HG03521 (cell line): ENCODE measurements at regions not wholly inside any gene's neighbourhood (a gene's known extent, or its start where the extent isn't known, plus 50 kb on each side); places are given as distances from the start of the nearest gene placed in this dataset.
"Not testable (repeated sequence)": the region's sequence is repeated elsewhere in the genome, so short reads cannot be mapped to it uniquely, and the experiment has no call there.

Experiments
- ATAC-seq: cut with Tn5 transposase; IDR thresholded peaks from one replicate; pipeline ENCODE4 v1.9.1; 2021; ENCODE audit warnings: mild to moderate bottlenecking, moderate library complexity; ENCODE audit not compliant: unreplicated experiment

DNA sequence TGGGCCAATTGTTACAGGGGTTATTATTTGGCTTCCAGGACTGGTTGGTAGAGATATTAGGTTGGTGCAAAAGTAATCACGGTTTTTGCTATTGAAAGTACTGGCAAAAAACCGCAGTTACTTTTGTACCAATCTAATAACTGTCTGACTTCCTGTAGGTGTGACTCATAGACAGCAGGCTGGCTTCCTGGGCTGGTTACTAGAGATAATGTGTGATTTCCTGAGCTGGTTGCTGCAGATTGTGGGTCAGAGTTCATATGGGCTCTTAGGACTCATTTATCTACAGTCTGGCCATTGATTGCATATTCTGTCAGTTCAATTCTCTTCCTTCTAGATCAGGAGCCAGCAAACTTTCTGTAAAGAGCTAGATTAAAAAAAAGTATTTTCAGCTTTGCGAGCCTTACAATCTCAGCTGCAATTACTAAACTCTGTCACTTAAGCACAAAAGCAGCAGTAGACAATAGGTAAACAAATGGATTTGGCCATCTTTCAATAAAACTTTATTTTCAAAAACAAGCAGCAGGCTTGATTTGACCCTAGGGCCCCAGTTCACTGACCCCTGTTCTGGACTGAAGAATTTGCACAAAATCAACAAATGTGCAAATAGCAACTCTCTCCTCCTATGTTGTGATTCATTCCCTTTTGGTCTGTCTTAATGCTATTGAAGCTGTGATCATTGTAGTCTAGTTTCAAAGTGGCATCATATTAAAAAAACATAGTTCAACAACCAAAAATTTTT, 50.8 kb upstream of the BOD1L1 start:
- ATAC-seq, result no peak

DNA sequence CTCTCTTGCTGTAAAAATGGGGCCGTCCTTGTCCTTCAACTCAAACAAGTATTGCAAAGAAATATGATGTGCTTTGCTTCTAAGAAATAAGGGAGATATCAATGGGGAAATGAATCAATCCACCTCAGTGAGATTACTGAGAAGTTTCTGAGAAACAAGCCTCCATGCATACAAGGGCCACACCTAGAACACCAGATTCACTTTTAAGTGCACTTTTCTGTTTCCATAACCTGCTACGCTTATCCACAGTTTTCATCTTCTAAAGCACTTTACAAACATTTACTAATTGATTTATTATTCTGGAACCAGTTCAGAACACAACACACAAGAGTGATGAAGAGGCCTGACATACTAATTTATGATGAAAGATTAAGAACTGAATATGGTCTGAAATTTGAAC, 54.0 kb upstream of the BOD1L1 start:
- no peak for ATAC-seq

DNA sequence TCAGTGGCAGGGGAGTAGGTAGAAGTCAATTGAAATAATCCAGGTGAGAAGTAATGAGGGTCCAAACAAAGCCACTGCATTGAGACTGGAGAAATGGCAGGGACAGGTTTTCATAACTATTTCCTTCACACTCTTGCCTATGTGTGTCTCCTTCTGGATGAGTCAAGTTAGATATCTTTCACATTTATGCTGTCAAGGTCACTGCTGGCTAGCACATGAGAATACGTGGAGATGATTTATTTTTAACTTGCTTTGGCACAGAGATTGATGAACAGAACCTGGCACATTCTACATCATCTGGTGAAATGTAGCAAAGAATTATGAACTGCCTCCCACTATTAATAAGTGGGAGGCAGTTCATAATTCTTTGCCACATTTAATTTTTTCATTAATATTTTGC, 66.7 kb upstream of the BOD1L1 start:
- ATAC-seq, result no peak

DNA sequence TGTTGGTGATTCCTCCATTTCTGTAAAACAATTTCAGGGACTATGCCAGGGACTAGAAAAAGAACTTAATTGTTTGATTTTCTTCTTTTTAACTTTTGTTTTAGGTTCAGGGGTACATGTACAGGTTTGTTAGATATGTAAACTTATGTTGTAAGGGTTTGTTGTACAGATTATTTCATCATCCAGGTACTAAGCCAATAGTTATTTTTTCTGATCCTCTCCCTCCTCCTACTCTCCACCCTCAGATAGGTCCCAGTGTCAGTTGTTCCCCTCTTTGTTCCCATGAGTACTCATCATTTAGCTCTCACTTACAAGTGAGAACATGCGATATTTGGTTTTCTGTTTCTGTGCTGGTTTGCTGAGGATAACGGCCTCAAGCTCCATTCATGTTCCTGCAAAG, 70.8 kb upstream of the BOD1L1 start:
- ATAC-seq, result no peak

DNA sequence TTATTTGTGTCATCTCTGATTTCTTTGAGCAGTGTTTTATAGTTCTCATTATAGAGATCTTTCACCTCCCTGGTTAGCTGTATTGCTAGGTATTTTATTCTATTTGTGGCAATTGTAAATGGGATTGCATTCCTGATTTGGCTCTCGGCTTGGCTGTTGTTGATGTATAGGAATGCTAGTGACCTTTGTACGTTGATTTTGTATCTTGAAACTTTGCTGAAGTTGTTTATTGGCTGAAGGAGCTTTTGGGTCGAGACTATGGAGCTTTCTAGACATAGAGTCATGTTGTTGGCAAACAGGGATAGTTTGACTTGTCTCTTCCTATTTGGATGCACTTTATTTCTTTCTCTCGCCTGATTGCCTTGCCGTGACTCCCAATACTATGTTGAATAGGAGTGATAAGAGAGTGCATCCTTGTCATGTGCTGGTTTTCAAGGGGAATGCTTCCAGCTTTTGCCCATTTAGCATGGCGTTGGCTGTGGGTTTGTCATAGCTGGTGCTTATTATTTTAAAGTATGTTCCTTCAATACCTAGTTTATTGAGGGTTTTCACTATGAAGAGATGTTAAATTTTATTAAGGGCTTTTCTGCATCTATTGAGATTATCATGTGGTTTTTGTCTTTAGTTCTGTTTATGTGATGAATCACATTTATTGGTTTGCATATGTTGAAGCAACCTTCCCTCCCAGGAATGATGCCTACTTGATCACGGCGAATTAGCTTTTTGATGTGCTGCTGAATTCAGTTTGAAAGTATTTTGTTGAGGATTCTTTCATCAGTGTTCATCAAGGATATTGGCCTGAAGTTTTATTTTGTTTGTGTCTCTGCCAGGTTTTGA, 72.7 kb upstream of the BOD1L1 start:
- ATAC-seq, result no peak

DNA sequence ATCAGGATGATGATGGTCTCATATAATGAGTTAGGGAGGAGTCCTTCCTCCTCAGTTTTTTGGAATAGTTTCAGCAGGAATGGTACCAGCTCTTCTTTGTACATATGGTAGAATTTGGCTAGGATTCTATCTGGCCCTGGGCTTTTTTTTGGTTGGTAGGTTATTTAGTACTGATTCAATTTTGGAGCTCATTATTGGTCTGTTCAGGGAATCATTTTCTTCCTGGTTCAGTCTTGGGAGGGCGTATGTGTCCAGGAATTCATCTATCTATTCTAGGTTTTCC, 73.3 kb upstream of the BOD1L1 start:
- not testable (repeated sequence) for ATAC-seq

DNA sequence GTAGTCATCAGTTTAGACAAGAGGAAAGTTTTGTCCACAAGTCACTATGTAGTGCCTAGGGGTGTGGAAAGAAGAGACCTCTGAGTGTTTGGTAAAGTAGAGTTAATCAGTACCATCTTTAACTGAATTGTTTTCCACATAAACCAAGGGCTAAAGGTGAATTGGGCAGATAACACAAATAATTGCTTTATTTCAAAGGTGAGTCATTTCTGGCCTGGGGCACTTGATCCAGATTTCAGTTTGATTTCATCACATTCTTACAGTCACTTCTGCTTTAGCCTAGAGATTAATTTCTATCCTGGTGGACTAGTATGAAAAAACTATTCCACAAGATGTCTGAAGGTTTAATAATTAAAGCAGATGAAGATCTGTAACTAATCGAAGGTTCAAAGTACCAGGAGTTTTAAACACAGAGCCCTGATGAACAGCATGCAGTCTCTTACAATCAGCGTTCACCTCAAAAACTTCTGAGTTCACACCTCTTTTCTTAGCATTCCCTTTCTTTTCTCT, 74.5 kb upstream of the BOD1L1 start:
- ATAC-seq, result no peak

DNA sequence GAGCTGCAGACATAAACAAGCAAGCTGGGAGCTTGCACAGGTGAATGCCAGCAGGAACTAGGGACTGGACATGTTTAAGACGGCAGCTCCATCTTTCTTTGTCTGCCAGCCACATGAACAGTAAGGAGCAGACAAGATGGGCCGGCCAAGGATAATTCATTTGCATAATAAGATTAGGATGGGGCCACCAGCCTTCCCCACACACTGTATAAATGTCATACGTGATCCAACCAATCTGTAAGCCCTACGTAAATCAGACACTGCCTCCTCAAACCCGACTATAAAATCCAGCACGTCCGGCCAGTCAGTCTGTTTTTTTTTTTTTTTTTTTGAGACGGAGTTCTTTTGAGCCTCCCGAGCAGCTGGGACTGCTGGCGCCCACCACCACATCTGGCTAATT, 75.6 kb upstream of the BOD1L1 start:
- no peak for ATAC-seq

DNA sequence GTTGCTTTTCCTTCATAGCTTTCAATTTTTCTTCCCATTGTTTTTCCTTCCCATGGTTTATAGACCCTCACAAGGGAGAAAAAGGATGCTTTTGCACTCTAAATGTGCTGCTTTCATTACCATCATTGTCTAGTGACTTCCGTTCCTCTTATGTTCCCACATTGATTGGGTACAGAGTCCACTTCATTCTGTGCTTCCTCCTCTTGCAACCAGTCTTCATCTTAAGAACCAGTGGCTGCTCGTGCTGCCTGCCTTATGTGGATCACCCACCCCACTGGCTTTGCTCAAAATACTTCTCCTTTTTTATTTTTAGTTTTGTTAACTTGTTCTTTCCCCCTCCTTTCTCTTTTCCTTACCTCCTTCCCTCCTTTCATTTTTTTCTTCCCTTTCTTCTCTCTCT, 76.5 kb upstream of the BOD1L1 start:
- no peak for ATAC-seq

DNA sequence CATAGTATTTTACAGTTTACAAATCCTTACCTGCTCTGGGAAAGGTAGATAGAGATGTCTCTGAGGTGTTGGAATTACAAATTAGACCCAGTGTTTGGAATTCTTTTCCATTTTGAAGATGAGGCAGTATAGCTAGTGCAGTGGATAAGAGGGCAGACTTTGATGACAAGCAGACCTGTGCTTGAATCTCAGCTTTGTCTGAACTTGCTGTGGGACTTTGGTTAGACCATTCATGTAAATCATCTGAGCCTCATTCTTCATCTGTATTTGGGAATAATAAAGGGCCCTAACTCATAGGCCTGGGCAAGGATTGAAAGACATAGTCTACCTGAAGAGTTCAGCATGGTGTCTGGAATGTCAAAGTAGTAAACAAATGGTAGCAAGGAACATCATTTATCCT, 77.2 kb upstream of the BOD1L1 start:
- no peak for ATAC-seq

DNA sequence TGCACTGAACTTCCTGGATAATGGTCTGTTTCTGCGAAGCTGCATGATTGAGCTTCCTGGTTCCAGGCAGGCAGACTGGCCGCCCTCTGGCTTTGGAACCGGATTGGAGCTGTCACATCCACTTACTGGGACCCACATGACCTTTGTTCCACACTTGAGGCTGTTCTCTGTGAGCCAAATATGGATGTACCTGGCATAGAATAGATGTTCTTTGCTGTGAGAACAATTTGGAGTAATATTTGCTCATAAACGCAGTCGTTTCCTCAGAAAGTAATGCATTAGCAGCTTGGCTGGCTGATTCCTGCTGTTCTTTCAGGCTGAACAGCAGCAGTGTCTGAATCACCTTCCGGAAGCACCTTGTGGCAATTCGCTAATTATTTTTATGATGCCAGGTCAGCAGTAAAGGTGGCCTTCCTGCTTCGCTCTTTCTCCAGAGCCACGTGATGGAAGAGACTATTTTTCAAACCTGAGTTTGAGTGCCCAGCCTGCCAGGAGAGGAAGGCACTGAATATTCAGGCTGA, 78.1 kb upstream of the BOD1L1 start:
- no peak for ATAC-seq

DNA sequence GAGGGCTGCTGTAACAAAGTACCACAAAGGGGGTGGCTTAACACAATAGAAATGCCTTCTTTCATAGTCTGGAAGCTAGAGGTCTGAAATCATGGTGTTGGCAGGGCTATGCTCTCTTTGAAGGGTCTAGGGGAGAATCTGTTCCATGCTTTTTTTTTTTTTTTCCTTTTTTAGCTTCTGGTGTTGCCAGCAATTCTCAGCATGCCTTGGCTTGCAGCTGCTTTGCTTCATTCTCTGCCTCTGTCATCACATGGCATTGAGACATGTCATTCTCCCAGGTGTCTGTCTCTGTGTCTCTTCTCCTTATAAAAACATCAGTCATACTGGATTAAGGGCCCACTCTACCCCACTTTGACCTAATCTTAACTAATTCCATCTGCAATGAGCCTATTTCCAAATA, 78.6 kb upstream of the BOD1L1 start:
- ATAC-seq, result no peak

DNA sequence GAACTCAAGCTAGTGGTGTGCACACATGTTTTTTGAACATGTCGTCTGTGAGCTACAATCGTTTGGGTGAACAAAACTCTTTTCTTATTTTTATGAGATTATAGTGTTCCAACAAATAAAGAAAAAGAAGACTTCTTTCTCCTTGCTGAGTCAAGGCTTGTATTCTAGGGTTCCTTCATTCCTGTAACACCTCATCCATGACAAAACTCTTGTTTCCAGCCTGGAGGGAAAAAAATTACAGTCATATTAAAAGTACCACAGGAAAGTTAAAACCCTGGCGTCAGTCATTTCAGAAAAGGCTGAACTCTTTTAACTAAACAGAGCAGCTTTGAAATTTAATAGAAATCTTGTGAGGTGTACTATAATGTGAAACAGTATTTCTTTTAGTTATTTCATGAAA, 79.2 kb upstream of the BOD1L1 start:
- no peak for ATAC-seq

DNA sequence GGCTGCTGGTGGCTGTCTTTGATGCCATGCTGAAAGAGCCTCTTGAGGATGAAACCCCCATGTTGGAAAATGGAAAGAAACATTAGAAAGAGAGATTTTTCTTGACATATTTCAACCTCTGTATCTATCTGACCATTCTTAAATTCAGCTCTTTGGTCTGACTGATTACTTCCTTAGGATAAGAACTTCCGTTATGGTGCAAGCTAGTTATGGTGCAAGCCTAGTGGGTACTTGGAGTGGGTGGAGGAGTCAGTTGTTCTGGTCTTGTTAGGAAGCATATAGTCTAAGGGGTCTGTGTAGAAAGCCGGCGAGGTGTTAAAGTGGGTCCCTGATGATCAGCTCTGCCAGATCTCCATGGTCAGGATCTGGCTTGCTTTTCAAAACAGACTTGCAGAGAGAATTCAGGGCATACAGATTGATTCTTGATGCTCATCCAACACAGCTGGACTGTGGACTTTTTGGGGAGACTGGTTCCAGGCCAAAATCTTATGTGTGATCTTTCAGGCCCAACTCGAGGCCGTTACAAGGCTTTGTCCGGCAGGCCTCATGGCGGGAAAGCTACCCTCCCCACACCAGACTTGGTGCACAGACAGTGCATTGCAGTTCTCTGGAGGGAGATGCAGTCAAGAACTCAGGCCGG, 82.8 kb upstream of the BOD1L1 start:
- ATAC-seq, result no peak

DNA sequence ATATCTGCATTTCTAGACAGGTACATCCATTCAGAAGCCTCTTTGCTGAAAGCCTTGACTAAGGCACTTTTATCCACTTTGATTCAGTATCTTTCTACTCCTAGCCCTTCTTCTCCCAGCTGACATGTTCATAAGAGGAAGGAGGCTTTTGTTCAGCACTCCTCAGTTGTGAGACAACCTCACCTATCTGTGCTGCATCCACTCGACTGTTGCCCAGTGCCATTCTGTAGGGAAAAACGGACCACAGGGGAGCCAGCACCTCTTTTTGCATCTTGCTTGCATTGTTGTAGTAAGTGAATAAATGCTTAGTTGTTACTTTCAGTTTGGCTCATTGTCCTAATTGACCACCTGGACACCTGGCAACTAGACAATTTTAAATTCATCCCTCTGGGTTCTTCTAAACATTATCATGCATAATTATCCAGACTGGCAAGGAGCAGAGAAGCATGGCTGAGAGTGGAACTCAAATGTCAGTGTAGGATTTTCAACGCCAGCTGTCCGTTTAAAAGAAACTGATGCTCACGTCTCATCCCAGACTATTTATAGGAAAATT, 83.8 kb upstream of the BOD1L1 start:
- no peak for ATAC-seq

DNA sequence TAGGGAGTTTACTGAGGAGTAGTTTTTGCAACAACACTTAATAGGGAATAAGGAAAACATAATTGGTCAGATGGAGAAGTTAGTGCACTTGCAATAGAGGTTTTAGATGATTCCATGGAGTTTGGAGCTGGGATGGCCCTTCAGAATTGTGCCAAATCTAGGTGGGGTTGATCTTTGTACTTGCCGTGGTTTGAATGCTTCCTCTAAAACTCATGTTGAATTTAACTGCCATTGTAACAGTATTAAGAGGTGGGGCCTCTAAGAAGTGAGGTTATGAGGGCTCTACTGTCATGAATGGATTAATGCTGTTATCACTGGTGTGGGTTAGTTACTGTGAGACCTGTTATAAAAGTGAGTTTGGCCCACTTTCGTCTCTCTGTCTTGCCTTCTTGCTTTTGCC, 94.4 kb upstream of the BOD1L1 start:
- no peak for ATAC-seq

DNA sequence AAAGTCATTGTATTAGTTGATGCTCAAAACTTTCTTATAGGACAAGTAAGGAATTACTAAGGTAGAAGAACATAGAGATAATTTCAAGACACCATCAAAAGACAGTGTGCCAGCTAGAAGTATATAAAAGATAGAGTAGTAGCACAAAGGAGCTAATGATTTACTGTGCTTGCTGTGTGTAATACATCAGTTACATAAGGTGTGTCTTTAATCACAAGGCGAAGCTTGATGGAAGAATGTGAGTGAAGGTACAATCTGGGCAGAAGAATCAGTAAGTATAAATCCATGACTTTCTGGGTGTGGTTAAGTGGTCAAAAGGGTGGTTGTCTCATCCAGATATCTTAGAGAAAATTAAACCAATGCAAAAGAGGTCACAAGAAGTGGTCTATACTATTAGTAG, 95.1 kb upstream of the BOD1L1 start:
- no peak for ATAC-seq

DNA sequence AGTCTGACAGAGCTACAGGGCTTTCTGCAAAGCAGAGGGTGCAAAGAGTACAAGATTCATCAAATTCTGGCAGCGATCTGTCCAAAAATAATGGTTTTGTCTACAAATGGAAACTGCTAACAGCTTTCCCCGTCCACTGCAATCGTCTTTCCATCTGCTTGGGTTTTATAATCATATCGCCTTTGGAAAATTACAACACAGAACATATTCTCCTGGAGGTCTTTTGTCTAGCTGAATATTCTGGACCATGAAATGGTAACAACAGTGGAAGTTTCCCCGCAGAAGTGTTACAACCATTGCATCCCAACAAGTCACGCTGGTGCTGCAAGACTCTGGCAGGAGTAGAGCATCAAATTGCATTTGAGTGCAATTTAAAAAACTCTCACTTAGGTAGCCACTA, 101.2 kb upstream of the BOD1L1 start:
- no peak for ATAC-seq

DNA sequence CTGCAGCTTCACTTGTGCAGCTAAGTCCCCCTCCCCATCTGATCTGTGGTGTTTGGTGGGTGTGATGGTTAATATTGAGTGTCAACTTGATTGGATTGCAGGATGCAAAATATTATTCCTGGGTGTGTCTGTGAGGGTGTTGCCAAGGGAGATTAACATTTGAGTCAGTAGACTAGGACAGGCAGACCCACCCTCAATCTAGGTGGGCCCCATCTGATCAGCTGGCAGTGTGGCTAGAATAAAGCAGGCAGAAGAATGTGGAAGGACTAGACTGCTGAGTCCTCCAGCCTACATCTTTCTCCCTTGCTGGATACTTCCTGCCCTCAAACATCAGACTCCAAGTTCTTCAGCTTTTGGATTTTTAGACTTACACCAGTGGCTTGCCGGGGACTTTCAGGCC, 103.5 kb upstream of the BOD1L1 start:
- ATAC-seq, result no peak

DNA sequence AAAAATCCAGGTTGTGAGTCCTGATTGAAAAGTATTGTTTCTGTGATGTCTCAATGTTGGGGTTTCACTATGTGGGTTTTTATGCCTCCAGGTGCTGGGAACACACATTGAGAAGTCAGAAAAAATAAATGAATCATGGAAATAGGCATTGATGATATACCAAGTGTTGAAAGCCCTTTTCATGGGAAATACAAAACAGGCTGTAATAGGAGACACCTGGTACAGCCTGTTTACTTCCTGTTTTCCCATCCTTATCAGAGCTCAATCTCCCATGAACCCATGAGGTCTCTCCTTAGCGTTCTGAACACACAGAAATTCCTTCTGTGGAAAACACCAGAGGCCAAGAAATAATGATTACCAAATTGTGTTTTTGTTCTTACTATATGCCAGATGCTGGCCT, 106.3 kb upstream of the BOD1L1 start:
- no peak for ATAC-seq

DNA sequence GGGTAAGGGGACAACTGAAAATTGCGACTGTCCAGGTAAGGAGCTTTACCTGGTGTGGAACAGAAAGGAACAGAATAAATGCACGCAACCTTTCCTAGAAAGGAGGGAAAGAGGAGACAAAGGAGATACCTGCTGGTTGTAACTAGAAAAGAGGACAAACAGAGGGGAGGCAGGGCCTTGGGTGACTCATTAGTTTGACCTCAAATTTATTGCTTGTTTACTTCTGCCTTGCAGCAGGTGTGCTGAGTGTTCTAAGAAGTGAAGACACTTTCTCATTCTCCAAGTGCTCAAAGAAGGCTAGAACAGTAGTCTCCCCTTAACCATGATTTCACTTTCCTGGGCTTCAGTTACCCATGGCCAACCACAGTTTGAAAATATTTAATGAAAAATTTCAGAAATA, 123.1 kb upstream of the BOD1L1 start:
- no peak for ATAC-seq

DNA sequence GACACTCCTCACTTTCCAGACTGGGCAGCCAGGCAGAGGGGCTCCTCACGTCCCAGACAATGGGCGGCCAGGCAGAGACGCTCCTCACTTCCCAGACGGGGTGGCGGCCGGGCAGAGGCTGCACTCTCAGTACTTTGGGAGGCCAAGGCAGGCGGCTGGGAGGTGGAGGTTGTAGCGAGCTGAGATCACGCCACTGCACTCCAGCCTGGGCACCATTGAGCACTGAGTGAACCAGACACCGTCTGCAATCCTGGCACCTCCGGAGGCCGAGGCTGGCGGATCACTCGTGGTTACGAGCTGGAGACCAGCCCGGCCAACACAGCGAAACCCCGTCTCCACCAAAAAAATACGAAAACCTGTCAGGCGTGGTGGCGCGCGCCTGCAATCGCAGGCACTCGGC, 134.1 kb upstream of the BOD1L1 start:
- not testable (repeated sequence) for ATAC-seq
